Bronchial epithelial cell (primary cell): ENCODE measurements at regions not wholly inside any gene's neighbourhood (a gene's known extent, or its start where the extent isn't known, plus 50 kb on each side); places are given as distances from the start of the nearest gene placed in this dataset.

Experiments used
- DNase-seq: peaks from one replicate; pipeline ENCODE4 v3.0.0-alpha.2; 2010; ENCODE audit warnings: low read depth
- FAIRE-seq: peaks from 2 replicates; lab custom pipeline; 2011; peaks lifted over from hg19 to GRCh38; lab: Jason Lieb, UNC
- H3K27me3 ChIP-seq: 2 replicates; pipeline ENCODE4 v1.5.1; 2011; ENCODE audit warnings: low read length; ENCODE audit not compliant: control insufficient read depth, insufficient read depth
- H3K36me3 ChIP-seq: 2 replicates; pipeline ENCODE4 v1.5.1; 2011; ENCODE audit warnings: low read length; ENCODE audit not compliant: control insufficient read depth, insufficient read depth
- H3K4me3 ChIP-seq: 2 replicates; pipeline ENCODE4 v1.5.1; 2011; ENCODE audit warnings: mild to moderate bottlenecking, low read depth, low read length, control low read depth
- CTCF ChIP-seq: IDR thresholded peaks from 2 replicates; pipeline ENCODE4 v1.5.1; 2011; ENCODE audit warnings: mild to moderate bottlenecking, moderate library complexity, low read length, control low read depth, inconsistent platforms; ENCODE audit not compliant: insufficient read depth, severe bottlenecking

GRCh38 chr5:124056991-124057723 is 545.2 kb downstream of the CSNK1G3 start:
- DNase-seq (peak; percentile 41), FAIRE-seq (no peak)
- Histone ChIP-seq H3K36me3 (no peaks in the 10 kb centered on the region), H3K27me3 (peaks cover 8% of the 10 kb centered on the region), H3K4me3 (no peak overlapping the region)
- no peak for TF ChIP-seq CTCF

GRCh38 chr5:124056326-124056990 is 544.5 kb downstream of the CSNK1G3 start:
- no peak for FAIRE-seq
- peaks cover 8% of the 10 kb centered on the region for H3K27me3 ChIP-seq
- H3K36me3 ChIP-seq: no peaks in the 10 kb centered on the region
- DNase-seq: no peak
- no peak for TF ChIP-seq CTCF
- H3K4me3 ChIP-seq: no peak overlapping the region

GRCh38 chr5:124055751-124056150 is 543.8 kb downstream of the CSNK1G3 start:
- FAIRE-seq: no peak
- no peak for TF ChIP-seq CTCF
- no peaks in the 10 kb centered on the region for H3K36me3 ChIP-seq
- no peak for DNase-seq
- H3K27me3 ChIP-seq: peaks cover 8% of the 10 kb centered on the region
- no peak overlapping the region for H3K4me3 ChIP-seq

GRCh38 chr5:124054564-124054963 is 542.6 kb downstream of the CSNK1G3 start:
- peaks cover 8% of the 10 kb centered on the region for H3K27me3 ChIP-seq
- no peak overlapping the region for H3K4me3 ChIP-seq
- H3K36me3 ChIP-seq: no peaks in the 10 kb centered on the region
- DNase-seq (no peak), FAIRE-seq (no peak)
- TF ChIP-seq CTCF: no peak

- FAIRE-seq (no peak), DNase-seq (no peak)
- Histone ChIP-seq H3K36me3 (no peaks in the 10 kb centered on the region), H3K4me3 (no peak overlapping the region), H3K27me3 (peaks cover 8% of the 10 kb centered on the region)
- TF ChIP-seq CTCF: no peak
Observed at GRCh38 chr5:124053340-124053739, 541.4 kb downstream of the CSNK1G3 start.
